ENCODE measurements at regions not wholly inside any gene's neighbourhood (a gene's known extent, or its start where the extent isn't known, plus 50 kb on each side); places are given as distances from the start of the nearest gene placed in this dataset.

DNA sequence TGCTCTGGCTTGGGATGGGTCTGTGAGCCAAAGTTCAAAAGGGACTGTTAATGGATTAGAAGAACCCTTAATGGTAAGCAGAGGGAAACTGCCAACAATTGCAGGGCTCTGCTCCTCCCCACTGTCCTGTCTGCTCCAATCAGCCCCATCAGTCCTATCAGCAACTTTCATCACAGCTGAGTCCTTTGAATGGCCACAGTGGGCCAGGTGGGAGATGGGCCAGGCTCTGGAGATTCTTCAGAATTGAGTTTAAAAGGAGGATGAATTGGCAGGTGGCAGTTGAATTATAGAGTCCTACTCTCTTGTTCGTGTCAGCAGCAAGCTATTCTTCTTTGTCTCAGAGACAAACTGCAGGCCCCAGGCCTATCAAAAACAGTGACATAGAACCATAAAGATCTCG, 573.9 kb downstream of the EPHA4 start:
- TF ChIP-seq EP300 (IDR thresholded peaks at IDR 0.05; ENCODE audit: low read depth) = no peak
- no peak for TF ChIP-seq CTCF (IDR thresholded peaks at IDR 0.05)
- TF ChIP-seq POLR2AphosphoS5 (IDR thresholded peaks at IDR 0.05) = no peak
- TF ChIP-seq POLR2A (IDR thresholded peaks at IDR 0.05) = no peak
- H3K27me3 ChIP-seq = no peaks in the 10 kb centered on the region
- no peaks in the 10 kb centered on the region for H3K9me3 ChIP-seq
- H3K4me1 ChIP-seq = no peaks in the 10 kb centered on the region
- no peak overlapping the region for H3K4me3 ChIP-seq
- no peak overlapping the region for H3K27ac ChIP-seq
- H3K36me3 ChIP-seq = no peaks in the 10 kb centered on the region
- WGBS, 2 donors (ENCODE audit: low coverage in 1 of 2) = 43 to 47% methylated on average over 2 of the region's 2 CpGs
- in situ Hi-C loops (cut with MboI; ENCODE audit: low pct_ligation_motif_present in 1 of 4, low pct_unique_long_range_greater_than_20kb in 1 of 4, low sequenced_read_pairs in 3 of 4) = no loop called here
- no peak for DNase-seq
- intact Hi-C loops (cut with DNase I; ENCODE audit: low total_unique reads) = loop anchor here (1.0 kb wide), 1 partner anchor 41 kb away; no protein-coding TSS in a partner anchor

- Histone ChIP-seq H3K4me3 (no peak overlapping the region), H3K9me3 (no peaks in the 10 kb centered on the region), H3K36me3 (no peaks in the 10 kb centered on the region), H3K4me1 (no peaks in the 10 kb centered on the region), H3K27me3 (no peaks in the 10 kb centered on the region), H3K27ac (no peak overlapping the region)
- no peak for DNase-seq
- in situ Hi-C loops (cut with MboI; ENCODE audit: low pct_ligation_motif_present in 1 of 4, low pct_unique_long_range_greater_than_20kb in 1 of 4, low sequenced_read_pairs in 3 of 4) (no loop called here), intact Hi-C loops (cut with DNase I; ENCODE audit: low total_unique reads) (no loop called here)
- WGBS, 2 donors (ENCODE audit: low coverage in 1 of 2) = 72 to 82% methylated on average over 2 of the region's 2 CpGs
- TF ChIP-seq EP300 (IDR thresholded peaks at IDR 0.05; ENCODE audit: low read depth) (no peak), POLR2AphosphoS5 (IDR thresholded peaks at IDR 0.05) (no peak), CTCF (IDR thresholded peaks at IDR 0.05) (no peak), POLR2A (IDR thresholded peaks at IDR 0.05) (no peak)
These were observed 572.7 kb downstream of the EPHA4 start for GRCh38 chr2:220999356-220999755.

- intact Hi-C loops (cut with DNase I; ENCODE audit: low total_unique reads) (no loop called here), in situ Hi-C loops (cut with MboI; ENCODE audit: low pct_ligation_motif_present in 1 of 4, low pct_unique_long_range_greater_than_20kb in 1 of 4, low sequenced_read_pairs in 3 of 4) (no loop called here)
- WGBS, 2 donors (ENCODE audit: low coverage in 1 of 2) = 44 to 57% methylated on average over 2 of the region's 2 CpGs
- no peak for TF ChIP-seq EP300 (IDR thresholded peaks at IDR 0.05; ENCODE audit: low read depth)
- no peak for TF ChIP-seq POLR2AphosphoS5 (IDR thresholded peaks at IDR 0.05)
- TF ChIP-seq POLR2A (IDR thresholded peaks at IDR 0.05) = no peak
- TF ChIP-seq CTCF (IDR thresholded peaks at IDR 0.05) = no peak
- Histone ChIP-seq H3K4me1 (no peaks in the 10 kb centered on the region), H3K4me3 (no peak overlapping the region), H3K27ac (no peak overlapping the region), H3K9me3 (no peaks in the 10 kb centered on the region), H3K36me3 (no peaks in the 10 kb centered on the region), H3K27me3 (no peaks in the 10 kb centered on the region)
- no peak for DNase-seq
These were observed 570.7 kb downstream of the EPHA4 start for GRCh38 chr2:221001381-221001801.

DNA sequence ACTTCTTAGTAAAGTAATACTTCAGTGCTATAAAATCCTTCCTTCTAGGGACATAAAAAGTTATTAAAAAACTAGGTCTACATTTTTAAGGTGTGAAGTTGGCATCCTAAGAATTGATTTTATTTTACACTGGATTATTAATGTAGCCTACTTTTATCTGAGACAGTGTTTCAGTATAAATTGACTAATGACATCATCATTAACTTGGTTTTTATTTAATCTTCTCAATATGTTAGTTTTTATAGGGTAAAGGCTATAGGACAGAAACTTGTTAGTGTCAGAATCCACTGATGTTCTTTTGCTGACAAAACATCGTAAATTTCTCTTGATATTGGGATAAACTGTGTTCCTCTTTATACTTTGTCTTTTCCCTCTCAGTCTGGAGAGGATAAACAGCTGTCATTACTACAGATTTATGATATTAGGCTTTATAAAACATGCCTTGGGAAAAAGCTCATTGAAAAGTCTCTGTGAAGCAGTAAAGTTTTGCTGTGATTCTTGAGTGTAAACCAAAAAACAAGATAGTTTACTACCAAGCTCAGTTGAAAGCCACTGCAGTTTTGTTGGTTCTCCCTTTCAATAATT, 569.9 kb downstream of the EPHA4 start:
- intact Hi-C loops (cut with DNase I; ENCODE audit: low total_unique reads) = no loop called here

More for the DNA sequence above, 569.9 kb downstream of the EPHA4 start:
- no peaks in the 10 kb centered on the region for H3K4me1 ChIP-seq
- in situ Hi-C loops (cut with MboI; ENCODE audit: low pct_ligation_motif_present in 1 of 4, low pct_unique_long_range_greater_than_20kb in 1 of 4, low sequenced_read_pairs in 3 of 4) = no loop called here
- 0 to 42% methylated on average over 1 of the region's 1 CpG for WGBS, 2 donors (ENCODE audit: low coverage in 1 of 2)
- DNase-seq = no peak
- H3K27ac ChIP-seq = no peak overlapping the region
- no peaks in the 10 kb centered on the region for H3K27me3 ChIP-seq
- H3K36me3 ChIP-seq = no peaks in the 10 kb centered on the region
- no peak overlapping the region for H3K4me3 ChIP-seq
- TF ChIP-seq POLR2A (IDR thresholded peaks at IDR 0.05) (no peak), POLR2AphosphoS5 (IDR thresholded peaks at IDR 0.05) (no peak), EP300 (IDR thresholded peaks at IDR 0.05; ENCODE audit: low read depth) (no peak), CTCF (IDR thresholded peaks at IDR 0.05) (no peak)
- H3K9me3 ChIP-seq = no peaks in the 10 kb centered on the region

Measured in transverse colon (tissue), 4 donors.